WERI-Rb-1 (cell line): ENCODE measurements at regions not wholly inside any gene's neighbourhood (a gene's known extent, or its start where the extent isn't known, plus 50 kb on each side); places are given as distances from the start of the nearest gene placed in this dataset.

Source experiments
- DNase-seq: peaks from one replicate; pipeline ENCODE4 v3.0.0-alpha.2; 2020
- H3K27ac ChIP-seq: fragments of 250-450 bp; sonication (Bioruptor Pico); 2 replicates; pipeline ENCODE4 v1.5.1; 2020; ENCODE audit warnings: mild to moderate bottlenecking, moderate library complexity
- H3K27me3 ChIP-seq: fragments of 250-450 bp; sonication (Bioruptor Pico); 2 replicates; pipeline ENCODE4 v1.5.1; 2021; ENCODE audit warnings: mild to moderate bottlenecking, low read depth, moderate library complexity; ENCODE audit not compliant: insufficient read depth, severe bottlenecking
- H3K36me3 ChIP-seq: fragments of 250-450 bp; sonication (Bioruptor Pico); 2 replicates; pipeline ENCODE4 v1.5.1; 2020; ENCODE audit warnings: mild to moderate bottlenecking, moderate library complexity
- H3K4me3 ChIP-seq: 2 replicates; pipeline ENCODE4 v1.5.1; 2011; ENCODE audit warnings: low read depth, mild to moderate bottlenecking, control low read depth, low read length
- H3K9me3 ChIP-seq: fragments of 250-450 bp; sonication (Bioruptor Pico); 2 replicates; pipeline ENCODE4 v1.5.1; 2021; ENCODE audit warnings: mild to moderate bottlenecking, moderate library complexity; ENCODE audit not compliant: severe bottlenecking
- TF ChIP-seq, protein P1 (sequence below): IDR thresholded peaks from 2 replicates; pipeline ENCODE4 v1.5.1; 2011; ENCODE audit warnings: low read depth, mild to moderate bottlenecking, control low read depth, inconsistent platforms, low read length

DNA sequence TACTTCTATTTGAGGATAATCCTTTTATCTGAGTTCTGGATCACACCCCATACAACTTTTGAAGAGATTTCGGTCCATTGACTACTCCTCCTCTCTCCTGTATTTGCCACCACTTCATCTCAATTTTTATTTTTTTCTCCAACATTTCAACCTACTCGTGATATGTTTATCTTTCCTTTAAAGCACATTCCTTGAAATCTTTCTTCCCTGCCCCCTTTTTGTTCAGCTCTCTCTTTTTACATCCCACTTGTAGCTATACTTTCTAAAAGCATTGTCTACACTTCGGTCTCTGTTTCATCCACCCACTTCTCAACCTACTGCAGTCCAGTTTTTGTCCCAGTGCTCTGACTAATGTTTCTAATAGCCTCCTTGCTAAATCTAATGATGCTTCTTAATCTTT lies 299.4 kb downstream of the PSAT1 start:
- H3K36me3 ChIP-seq: no peaks in the 10 kb centered on the region
- DNase-seq: no peak
- no peaks in the 10 kb centered on the region for H3K27me3 ChIP-seq
- H3K9me3 ChIP-seq: no peaks in the 10 kb centered on the region
- H3K27ac ChIP-seq: no peak overlapping the region
- TF ChIP-seq, protein P1, sequence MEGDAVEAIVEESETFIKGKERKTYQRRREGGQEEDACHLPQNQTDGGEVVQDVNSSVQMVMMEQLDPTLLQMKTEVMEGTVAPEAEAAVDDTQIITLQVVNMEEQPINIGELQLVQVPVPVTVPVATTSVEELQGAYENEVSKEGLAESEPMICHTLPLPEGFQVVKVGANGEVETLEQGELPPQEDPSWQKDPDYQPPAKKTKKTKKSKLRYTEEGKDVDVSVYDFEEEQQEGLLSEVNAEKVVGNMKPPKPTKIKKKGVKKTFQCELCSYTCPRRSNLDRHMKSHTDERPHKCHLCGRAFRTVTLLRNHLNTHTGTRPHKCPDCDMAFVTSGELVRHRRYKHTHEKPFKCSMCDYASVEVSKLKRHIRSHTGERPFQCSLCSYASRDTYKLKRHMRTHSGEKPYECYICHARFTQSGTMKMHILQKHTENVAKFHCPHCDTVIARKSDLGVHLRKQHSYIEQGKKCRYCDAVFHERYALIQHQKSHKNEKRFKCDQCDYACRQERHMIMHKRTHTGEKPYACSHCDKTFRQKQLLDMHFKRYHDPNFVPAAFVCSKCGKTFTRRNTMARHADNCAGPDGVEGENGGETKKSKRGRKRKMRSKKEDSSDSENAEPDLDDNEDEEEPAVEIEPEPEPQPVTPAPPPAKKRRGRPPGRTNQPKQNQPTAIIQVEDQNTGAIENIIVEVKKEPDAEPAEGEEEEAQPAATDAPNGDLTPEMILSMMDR: no peak
- H3K4me3 ChIP-seq: no peak overlapping the region

DNA sequence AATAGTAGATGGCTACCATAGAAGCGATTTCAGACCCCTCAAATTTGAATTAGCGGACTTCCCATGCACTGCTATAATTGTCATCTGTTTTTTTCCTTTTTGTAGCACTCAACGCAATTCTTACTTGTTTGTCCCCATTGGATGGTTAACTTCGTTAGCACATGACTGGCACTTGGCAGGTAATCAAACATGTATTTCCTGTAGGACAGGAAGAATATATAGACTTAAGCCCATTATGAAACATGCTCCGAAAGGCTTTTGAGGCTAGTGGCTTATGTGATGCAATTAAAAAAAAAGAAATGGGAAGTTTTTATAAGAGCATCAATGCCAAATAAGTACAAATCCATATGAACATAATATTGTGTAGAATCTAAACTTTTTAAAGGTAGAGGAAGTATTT lies 301.2 kb downstream of the PSAT1 start:
- Histone ChIP-seq H3K9me3 (no peaks in the 10 kb centered on the region), H3K4me3 (no peak overlapping the region), H3K36me3 (no peaks in the 10 kb centered on the region), H3K27ac (no peak overlapping the region), H3K27me3 (no peaks in the 10 kb centered on the region)
- TF ChIP-seq, protein P1: no peak
- no peak for DNase-seq

DNA sequence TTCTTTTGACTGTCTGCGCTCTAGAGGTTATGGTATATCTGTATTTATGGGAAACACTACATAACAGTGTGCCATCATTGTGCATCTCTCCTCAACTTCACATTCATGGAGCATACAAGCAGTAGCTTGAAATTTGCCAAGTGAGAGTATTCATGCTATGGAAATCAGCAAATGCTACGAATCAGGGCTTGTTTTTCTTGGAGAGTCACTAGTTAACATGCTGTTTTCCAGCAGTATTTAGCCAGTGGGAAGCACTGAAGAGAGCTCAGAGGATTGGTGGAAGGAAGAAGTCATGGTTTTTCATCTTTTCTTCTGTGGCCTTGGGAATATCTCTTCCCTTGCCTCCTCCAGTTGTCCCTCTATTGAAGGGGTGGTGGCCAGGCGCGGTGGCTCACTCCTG lies 303.0 kb downstream of the PSAT1 start:
- Histone ChIP-seq H3K36me3 (no peaks in the 10 kb centered on the region), H3K4me3 (no peak overlapping the region), H3K27ac (no peak overlapping the region), H3K9me3 (no peaks in the 10 kb centered on the region), H3K27me3 (no peaks in the 10 kb centered on the region)
- no peak for DNase-seq
- TF ChIP-seq, protein P1: no peak

DNA sequence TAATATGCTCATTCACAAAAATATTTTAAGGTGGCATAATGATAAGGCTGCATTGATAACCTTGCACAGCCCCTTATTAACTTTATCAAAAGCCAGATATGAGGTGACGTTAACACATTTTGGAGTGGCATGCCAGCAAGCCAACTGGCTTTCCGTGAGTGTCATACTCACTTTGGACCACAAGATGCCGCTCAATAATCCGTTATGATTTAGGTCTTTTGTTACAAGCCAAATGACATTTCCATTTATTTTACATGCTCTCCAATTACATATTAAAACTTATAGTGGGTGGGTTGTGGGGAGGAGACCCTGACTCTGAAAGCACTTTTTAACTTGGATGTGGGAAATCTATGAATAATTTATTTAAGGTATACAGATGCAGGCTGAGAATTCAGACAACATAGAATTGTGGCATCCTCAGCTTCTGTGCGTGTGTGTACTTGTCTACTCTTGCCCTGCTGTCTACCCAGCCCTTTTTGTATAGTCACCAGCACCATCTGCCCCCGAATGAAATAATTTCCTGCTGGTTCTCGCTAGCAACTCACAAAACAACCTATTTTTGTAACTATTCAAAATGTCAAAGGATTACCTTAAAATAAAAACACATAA lies 305.1 kb downstream of the PSAT1 start:
- H3K4me3 ChIP-seq: no peak overlapping the region
- no peaks in the 10 kb centered on the region for H3K36me3 ChIP-seq
- no peaks in the 10 kb centered on the region for H3K9me3 ChIP-seq
- no peak overlapping the region for H3K27ac ChIP-seq
- TF ChIP-seq, protein P1: peak; percentile 77
- DNase-seq: peak; percentile 45
- H3K27me3 ChIP-seq: no peaks in the 10 kb centered on the region

DNA sequence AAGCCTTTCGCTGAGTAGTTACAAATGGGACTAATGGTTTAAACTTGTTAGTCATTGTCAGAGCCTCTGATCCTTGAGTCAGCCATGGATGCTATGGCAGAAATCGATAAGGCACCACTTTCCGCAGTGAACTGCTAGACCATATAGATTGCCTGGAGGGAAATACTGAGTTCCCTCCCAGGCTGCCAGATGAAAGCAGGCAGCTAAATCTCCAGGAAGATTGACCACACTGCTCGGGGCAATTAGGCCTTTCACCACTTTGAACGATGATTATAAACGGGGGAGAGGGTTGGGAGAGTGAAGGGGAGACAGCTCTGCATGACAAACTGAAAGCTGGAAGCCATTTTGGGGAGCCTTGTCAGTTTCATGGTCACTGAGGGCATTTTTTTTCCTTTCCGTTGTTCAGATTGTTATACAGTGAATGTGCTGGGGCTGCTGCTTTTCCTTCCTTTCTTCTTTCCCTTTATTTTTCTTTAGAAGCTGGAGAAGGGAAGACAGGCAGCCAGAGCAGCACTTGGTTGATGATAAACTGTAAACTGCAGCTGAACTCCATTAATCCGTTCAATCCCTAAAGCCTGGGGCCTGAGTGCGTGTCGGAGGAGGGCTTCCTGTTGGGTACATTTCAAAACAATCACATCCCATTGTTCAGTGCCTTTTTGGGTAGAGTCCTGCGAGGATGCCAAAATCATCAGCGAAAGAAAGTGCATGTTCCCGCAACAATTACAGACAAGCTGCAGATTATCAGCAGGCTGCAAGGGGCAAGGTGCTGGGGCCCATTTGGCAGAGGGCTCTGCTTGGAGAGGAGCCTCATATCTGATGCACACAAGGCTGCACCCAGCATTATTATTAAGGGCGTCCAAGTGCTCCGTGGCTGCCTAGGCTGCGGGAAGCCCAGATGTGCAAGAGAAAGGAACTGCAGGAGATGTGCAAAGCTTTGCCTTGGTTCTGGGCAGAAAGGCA lies 308.4 kb downstream of the PSAT1 start:
- peak; percentile 47 for DNase-seq
- Histone ChIP-seq H3K27ac (peak overlapping the region; percentile 59), H3K27me3 (no peaks in the 10 kb centered on the region), H3K36me3 (no peaks in the 10 kb centered on the region), H3K4me3 (peak overlapping the region; percentile 51), H3K9me3 (no peaks in the 10 kb centered on the region)
- TF ChIP-seq, protein P1: no peak
